IMR-90 (cell line): ENCODE measurements at regions not wholly inside any gene's neighbourhood (a gene's known extent, or its start where the extent isn't known, plus 50 kb on each side); places are given as distances from the start of the nearest gene placed in this dataset.

Experiments
- ATAC-seq: fragments of 200-7000 bp; cut with Tn5 transposase; 2 replicates; pipeline ENCODE4 v1.9.1; 2020; ENCODE audit warnings: low read depth, mild to moderate bottlenecking, moderate library complexity
- BruUV-seq: library from RNA; stranded (reverse); fragments of 400-500 nt; replicated peaks from 2 replicates; lab custom pipeline; 2021; lab: Mats Ljungman, UMichigan
- CTCF ChIA-PET: fragments of 300-600 bp; formaldehyde crosslinking; extraction: SDS; loops from one replicate; lab custom pipeline; 2021; ENCODE audit warnings: antibody characterized with exemption; lab: Yijun Ruan, JAX
- POLR2A ChIA-PET: fragments of 300-600 bp; sonication (Branson Sonifier 250); formaldehyde crosslinking; loops from one replicate; lab custom pipeline; 2022; ENCODE audit warnings: antibody characterized with exemption; ENCODE audit not compliant: unreplicated experiment; lab: Charles Lee
- DNase-seq: peaks from one replicate; pipeline ENCODE4 v3.0.0; 2013
- H2AFZ ChIP-seq: replicated peaks from 2 replicates; pipeline ENCODE3; 2013; ENCODE audit warnings: low read length, mild to moderate bottlenecking; ENCODE audit not compliant: poor library complexity
- H2AK5ac ChIP-seq: 2 replicates; pipeline ENCODE4 v1.6.1; 2013; ENCODE audit warnings: low read depth, low read length, inconsistent platforms
- H2AK9ac ChIP-seq: replicated peaks from 2 replicates; pipeline ENCODE3; 2013; ENCODE audit warnings: mild to moderate bottlenecking, low read depth, low read length, moderate library complexity; ENCODE audit not compliant: poor library complexity
- H2BK120ac ChIP-seq: 2 replicates; pipeline ENCODE4 v1.6.1; 2013; ENCODE audit warnings: low read depth, low read length, inconsistent platforms
- H2BK15ac ChIP-seq: 3 replicates; pipeline ENCODE4 v1.6.1; 2013; ENCODE audit warnings: low read depth, low read length, inconsistent platforms
- H2BK20ac ChIP-seq: 2 replicates; pipeline ENCODE4 v1.6.1; 2013; ENCODE audit warnings: low read depth, mild to moderate bottlenecking, inconsistent platforms, low read length, moderate library complexity
- H2BK5ac ChIP-seq: 2 replicates; pipeline ENCODE4 v1.6.1; 2013; ENCODE audit warnings: mild to moderate bottlenecking, low read depth, low read length, inconsistent platforms; ENCODE audit not compliant: poor library complexity, severe bottlenecking
- H3K14ac ChIP-seq: replicated peaks from 2 replicates; pipeline ENCODE4 v1.6.1; 2013; ENCODE audit warnings: low read depth, low read length, inconsistent platforms
- H3K18ac ChIP-seq: 2 replicates; pipeline ENCODE4 v1.6.1; 2013; ENCODE audit warnings: low read depth, low read length, control low read depth
- H3K23ac ChIP-seq: 2 replicates; pipeline ENCODE4 v1.6.1; 2013; ENCODE audit warnings: low read depth, low read length, inconsistent platforms
- H3K27ac ChIP-seq: 2 replicates; pipeline ENCODE4 v1.5.1; 2013; ENCODE audit warnings: mild to moderate bottlenecking, control low read depth, low read length; ENCODE audit not compliant: insufficient read depth
- H3K27me3 ChIP-seq: 2 replicates; pipeline ENCODE4 v1.6.1; 2013; ENCODE audit warnings: low read length; ENCODE audit not compliant: control insufficient read depth, insufficient read depth
- H3K36me3 ChIP-seq: 2 replicates; pipeline ENCODE4 v1.6.1; 2013; ENCODE audit warnings: low read length, mixed read lengths; ENCODE audit not compliant: control insufficient read depth, insufficient read depth
- H3K4ac ChIP-seq: 2 replicates; pipeline ENCODE4 v1.6.1; 2013; ENCODE audit warnings: low read depth, low read length, inconsistent platforms
- H3K4me1 ChIP-seq: 2 replicates; pipeline ENCODE4 v1.6.1; 2013; ENCODE audit warnings: low read length, mixed read lengths; ENCODE audit not compliant: control insufficient read depth, insufficient read depth
- H3K4me2 ChIP-seq: 2 replicates; pipeline ENCODE4 v1.6.1; 2013; ENCODE audit warnings: low read depth, mild to moderate bottlenecking, control low read depth, low read length, moderate library complexity
- H3K4me3 ChIP-seq: 2 replicates; pipeline ENCODE4 v1.5.1; 2013; ENCODE audit warnings: low read depth, mild to moderate bottlenecking, control low read depth, low read length, moderate library complexity; ENCODE audit not compliant: insufficient read depth
- H3K56ac ChIP-seq: 2 replicates; pipeline ENCODE4 v1.6.1; 2013; ENCODE audit warnings: low read length, inconsistent platforms; ENCODE audit not compliant: insufficient read depth; ENCODE audit errors: extremely low read depth
- H3K79me1 ChIP-seq, 2 experiments: 2 replicates each; pipeline ENCODE4 v1.6.1; 2013; ENCODE audit warnings: low read length in 2 of 2, inconsistent platforms in 1 of 2, low read depth in 1 of 2
- H3K9ac ChIP-seq: 2 replicates; pipeline ENCODE4 v1.6.1; 2013; ENCODE audit warnings: low read depth, low read length, control low read depth
- H3K9me1 ChIP-seq: 2 replicates; pipeline ENCODE4 v1.6.1; 2013; ENCODE audit warnings: low read length, inconsistent platforms; ENCODE audit not compliant: insufficient read depth
- H3K9me3 ChIP-seq: 2 replicates; pipeline ENCODE4 v1.6.1; 2013; ENCODE audit warnings: low read length; ENCODE audit not compliant: control insufficient read depth, insufficient read depth
- H4K20me1 ChIP-seq: 2 replicates; pipeline ENCODE4 v1.6.1; 2013; ENCODE audit warnings: low read length, inconsistent platforms; ENCODE audit not compliant: insufficient read depth
- H4K5ac ChIP-seq: 2 replicates; pipeline ENCODE4 v1.6.1; 2013; ENCODE audit warnings: mild to moderate bottlenecking, low read depth, low read length, control low read depth
- H4K8ac ChIP-seq, 2 experiments: 2 replicates each; pipeline ENCODE4 v1.6.1; 2013; ENCODE audit warnings: low read depth in 2 of 2, low read length in 2 of 2, control low read depth in 1 of 2, inconsistent platforms in 1 of 2
- H4K91ac ChIP-seq: 2 replicates; pipeline ENCODE4 v1.6.1; 2013; ENCODE audit warnings: low read depth, low read length, inconsistent platforms; ENCODE audit not compliant: insufficient read depth
- BHLHE40 ChIP-seq: fragments of 150-350 bp; IDR thresholded peaks from 2 replicates; pipeline ENCODE4 v1.6.1; 2016; ENCODE audit warnings: mild to moderate bottlenecking, low read depth, low read length
- CHD1 ChIP-seq: IDR thresholded peaks from 2 replicates; pipeline ENCODE4 v1.6.1; 2012; ENCODE audit warnings: low read depth, low read length, improper control_type of control experiment
- ELK1 ChIP-seq: fragments of 150-350 bp; IDR thresholded peaks from 2 replicates; pipeline ENCODE4 v1.6.1; 2016; ENCODE audit warnings: low read depth, mild to moderate bottlenecking, low read length, moderate library complexity, borderline replicate concordance
- MAFK ChIP-seq: IDR thresholded peaks from 2 replicates; pipeline ENCODE4 v1.6.1; 2012; ENCODE audit warnings: low read depth, low read length, improper control_type of control experiment
- MAZ ChIP-seq: IDR thresholded peaks from 2 replicates; pipeline ENCODE4 v1.6.1; 2012; ENCODE audit warnings: low read depth, mild to moderate bottlenecking, low read length, improper control_type of control experiment, moderate library complexity, borderline replicate concordance
- NFE2L2 ChIP-seq: fragments of 150-350 bp; IDR thresholded peaks from 2 replicates; pipeline ENCODE4 v1.6.1; 2016; ENCODE audit warnings: low read depth, mild to moderate bottlenecking, low read length
- RAD21 ChIP-seq: IDR thresholded peaks from 2 replicates; pipeline ENCODE4 v1.6.1; 2012; ENCODE audit warnings: low read length, improper control_type of control experiment
- RCOR1 ChIP-seq: IDR thresholded peaks from 2 replicates; pipeline ENCODE4 v1.6.1; 2012; ENCODE audit warnings: mild to moderate bottlenecking, low read length, improper control_type of control experiment; ENCODE audit not compliant: insufficient replicate concordance
- SMC3 ChIP-seq: fragments of 150-350 bp; IDR thresholded peaks from 2 replicates; pipeline ENCODE4 v1.6.1; 2016; ENCODE audit warnings: low read depth, mild to moderate bottlenecking, antibody characterized with exemption, low read length, moderate library complexity
- USF2 ChIP-seq: fragments of 150-350 bp; IDR thresholded peaks from 2 replicates; pipeline ENCODE4 v1.6.1; 2017; ENCODE audit warnings: mild to moderate bottlenecking, antibody characterized with exemption, low read length, low read depth
- WGBS, 2 experiments: methylation state at CpG; one replicate each; pipeline versions ENCODE4 v1.1.5 to v1.1.7; 2013; ENCODE audit warnings: missing lambda C conversion rate in 2 of 2; ENCODE audit not compliant: insufficient read length in 1 of 2; ENCODE audit errors: extremely low coverage in 2 of 2; 5-methylcytosine and 5-hydroxymethylcytosine counted together
- dilution Hi-C: fragments of 300-500 bp; cut with HindIII; formaldehyde crosslinking; loops from one replicate; pipeline ENCODE4 v1.14.3; 2018; ENCODE audit warnings: low sequenced_read_pairs; ENCODE audit not compliant: unreplicated experiment
- in situ Hi-C: fragments of 300-500 bp; cut with MboI; formaldehyde crosslinking; loops from 3 replicates; pipeline ENCODE4 v1.14.3; 2019; ENCODE audit warnings: low sequenced_read_pairs, inconsistent platforms, mixed read lengths
- intact Hi-C: fragments of 100-400 bp; cut with micrococcal nuclease; formaldehyde crosslinking; loops from 2 replicates; pipeline ENCODE4 v1.10.0; 2022

GRCh38 chrX:116749943-116750342 lies 287.2 kb upstream of the CT83 start:
- dilution Hi-C loops (no loop called here), in situ Hi-C loops (no loop called here), intact Hi-C loops (no loop called here)
- Histone ChIP-seq H3K18ac (no peak overlapping the region), H2BK20ac (no peak overlapping the region), H3K27me3 (no peaks in the 10 kb centered on the region), H4K20me1 (no peaks in the 10 kb centered on the region), H4K5ac (no peak overlapping the region), H2BK15ac (no peak overlapping the region), H2AFZ (no peak overlapping the region), H3K56ac (no peak overlapping the region), H3K4ac (no peak overlapping the region), H3K4me1 (no peaks in the 10 kb centered on the region), H2BK120ac (no peak overlapping the region), H4K91ac (no peak overlapping the region), H3K4me2 (no peak overlapping the region), H2BK5ac (no peak overlapping the region), H3K4me3 (no peak overlapping the region), H3K14ac (no peak overlapping the region), H3K9me1 (no peaks in the 10 kb centered on the region), H2AK5ac (no peak overlapping the region), H3K27ac (no peak overlapping the region), H3K23ac (no peak overlapping the region), H3K9me3 (no peaks in the 10 kb centered on the region), H3K79me1 (no peaks in the 10 kb centered on the region), H2AK9ac (no peak overlapping the region), H3K36me3 (no peaks in the 10 kb centered on the region), H4K8ac (no peak overlapping the region), H3K9ac (no peak overlapping the region)
- no TSS peak for BruUV-seq
- DNase-seq: no peak
- TF ChIP-seq NFE2L2 (no peak), ELK1 (no peak), CHD1 (no peak), MAFK (no peak), USF2 (no peak), MAZ (no peak), RAD21 (no peak), BHLHE40 (no peak), RCOR1 (no peak), SMC3 (no peak)
- POLR2A ChIA-PET: no interaction called here
- no peak for ATAC-seq
- WGBS, 2 experiments: no CpG with 5 or more reads among the region's 3 CpGs
- CTCF ChIA-PET: no interaction called here
